Activated T-helper 1 cell treated with anti-CD3 and anti-CD28 coated beads, Interleukin-12 subunit alpha, Interleukin-12 subunit beta, Interleukin-2, Interleukin-4 antibody, amounts not matched to agents 30 ng/mL and 10 ng/mL and 1 ng/mL, durations not matched to agents 14 hours and 24 hours and 36 hours (primary cell): ENCODE measurements at regions not wholly inside any gene's neighbourhood (a gene's known extent, or its start where the extent isn't known, plus 50 kb on each side); places are given as distances from the start of the nearest gene placed in this dataset.

Experiments
- DNase-seq: peaks from one replicate; pipeline ENCODE4 v3.0.0; 2021; ENCODE audit warnings: low spot score
- H3K27ac Mint-ChIP-seq: one replicate; pipeline ENCODE4 v1.8.0; 2021; ENCODE audit warnings: mild to moderate bottlenecking, mixed read lengths
- H3K27me3 Mint-ChIP-seq: one replicate; pipeline ENCODE4 v1.8.0; 2022; ENCODE audit warnings: mild to moderate bottlenecking, moderate library complexity, mixed read lengths; ENCODE audit not compliant: insufficient read depth
- H3K36me3 Mint-ChIP-seq: one replicate; pipeline ENCODE4 v1.8.0; 2021; ENCODE audit warnings: low read depth, mixed read lengths
- H3K4me1 Mint-ChIP-seq: one replicate; pipeline ENCODE4 v1.8.0; 2021; ENCODE audit warnings: low read depth, mixed read lengths
- H3K4me3 Mint-ChIP-seq: one replicate; pipeline ENCODE4 v1.8.0; 2021; ENCODE audit warnings: mild to moderate bottlenecking, moderate library complexity, mixed read lengths
- H3K9me3 Mint-ChIP-seq: one replicate; pipeline ENCODE4 v1.8.0; 2021; ENCODE audit warnings: mixed read lengths
- intact Hi-C: fragments of 100-400 bp; cut with micrococcal nuclease; formaldehyde crosslinking; loops from one replicate; pipeline ENCODE4 v1.15.1; 2024

DNA sequence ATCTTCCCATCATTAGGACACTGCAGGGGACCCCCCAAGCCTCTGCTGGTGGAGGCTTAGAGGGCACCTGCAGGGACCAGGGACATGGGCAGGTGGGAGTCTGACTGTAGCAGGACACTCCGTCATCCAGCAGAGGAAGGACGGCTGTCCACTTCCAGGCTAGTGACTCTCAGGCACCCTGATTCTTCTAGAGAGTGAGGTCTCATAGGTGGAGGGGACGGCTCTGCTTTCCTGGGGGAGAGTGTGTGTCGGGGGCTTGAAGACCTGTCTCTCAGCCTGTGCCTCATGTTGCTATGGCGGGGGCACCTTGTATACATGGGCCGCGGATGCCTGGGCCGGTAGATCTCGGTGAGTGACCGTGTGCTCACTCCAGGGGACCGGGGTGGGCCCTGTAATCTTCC is 1116.6 kb downstream of the BRD1 start:
- Mint-ChIP-seq H3K4me1 (no peaks in the 10 kb centered on the region), H3K9me3 (peaks cover 4% of the 10 kb centered on the region), H3K4me3 (no peak overlapping the region), H3K27me3 (no peaks in the 10 kb centered on the region), H3K27ac (no peak overlapping the region), H3K36me3 (no peaks in the 10 kb centered on the region)
- no peak for DNase-seq
- intact Hi-C loops: no loop called here

- Mint-ChIP-seq H3K4me1 (no peaks in the 10 kb centered on the region), H3K27me3 (no peaks in the 10 kb centered on the region), H3K36me3 (no peaks in the 10 kb centered on the region), H3K4me3 (no peak overlapping the region), H3K9me3 (no peaks in the 10 kb centered on the region), H3K27ac (no peak overlapping the region)
- intact Hi-C loops: no loop called here
- DNase-seq: no peak
Measured at GRCh38 chr22:48710410-48710809, 1117.3 kb downstream of the BRD1 start.

GRCh38 chr22:48709976-48710375 is 1117.7 kb downstream of the BRD1 start:
- Mint-ChIP-seq H3K4me3 (no peak overlapping the region), H3K27me3 (no peaks in the 10 kb centered on the region)

DNA sequence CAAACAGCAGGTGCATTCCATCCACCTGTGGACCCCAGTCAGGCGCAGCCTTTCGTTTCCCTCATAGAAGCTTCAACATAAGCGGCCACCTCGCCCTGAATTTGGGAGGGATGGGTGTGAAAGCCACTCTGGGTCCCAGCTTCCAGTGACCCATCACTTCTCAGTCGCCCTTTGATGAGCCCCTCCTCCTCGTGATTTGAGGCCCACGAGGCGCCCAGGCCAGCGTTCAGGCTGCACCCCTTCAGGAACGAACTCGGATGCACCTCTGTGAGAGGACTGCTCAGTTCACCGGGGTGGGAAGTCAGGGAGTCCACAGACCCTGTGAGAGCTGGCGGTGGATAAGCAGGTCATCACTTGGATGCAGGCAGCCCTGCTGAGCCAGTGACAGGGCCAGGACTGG is 1118.2 kb downstream of the BRD1 start:
- Mint-ChIP-seq H3K27ac (no peak overlapping the region), H3K27me3 (no peaks in the 10 kb centered on the region), H3K36me3 (no peaks in the 10 kb centered on the region), H3K4me1 (no peaks in the 10 kb centered on the region), H3K4me3 (no peak overlapping the region), H3K9me3 (no peaks in the 10 kb centered on the region)
- intact Hi-C loops: no loop called here
- DNase-seq: no peak

More at GRCh38 chr22:48709976-48710375, 1117.7 kb downstream of the BRD1 start:
- Mint-ChIP-seq H3K36me3 (no peaks in the 10 kb centered on the region), H3K27ac (no peak overlapping the region), H3K9me3 (no peaks in the 10 kb centered on the region), H3K4me1 (no peaks in the 10 kb centered on the region)
- intact Hi-C loops: no loop called here
- DNase-seq: no peak

- intact Hi-C loops: no loop called here
- H3K9me3 Mint-ChIP-seq: no peaks in the 10 kb centered on the region
- H3K4me1 Mint-ChIP-seq: no peaks in the 10 kb centered on the region
- H3K27ac Mint-ChIP-seq: no peak overlapping the region
- no peak overlapping the region for H3K4me3 Mint-ChIP-seq
- no peaks in the 10 kb centered on the region for H3K27me3 Mint-ChIP-seq
- no peaks in the 10 kb centered on the region for H3K36me3 Mint-ChIP-seq
- no peak for DNase-seq
Measured at GRCh38 chr22:48708558-48709245, 1119.0 kb downstream of the BRD1 start.

GRCh38 chr22:48707763-48708557 is 1119.7 kb downstream of the BRD1 start:
- no peaks in the 10 kb centered on the region for H3K36me3 Mint-ChIP-seq
- H3K9me3 Mint-ChIP-seq: no peaks in the 10 kb centered on the region
- H3K4me3 Mint-ChIP-seq: no peak overlapping the region
- H3K27me3 Mint-ChIP-seq: no peaks in the 10 kb centered on the region
- intact Hi-C loops: no loop called here
- H3K4me1 Mint-ChIP-seq: no peaks in the 10 kb centered on the region
- no peak overlapping the region for H3K27ac Mint-ChIP-seq
- no peak for DNase-seq

GRCh38 chr22:48706934-48707762 is 1120.5 kb downstream of the BRD1 start:
- no peak overlapping the region for H3K4me3 Mint-ChIP-seq
- no peaks in the 10 kb centered on the region for H3K4me1 Mint-ChIP-seq
- intact Hi-C loops: no loop called here
- H3K9me3 Mint-ChIP-seq: no peaks in the 10 kb centered on the region
- no peaks in the 10 kb centered on the region for H3K36me3 Mint-ChIP-seq
- no peak overlapping the region for H3K27ac Mint-ChIP-seq
- DNase-seq: no peak
- H3K27me3 Mint-ChIP-seq: no peaks in the 10 kb centered on the region

DNA sequence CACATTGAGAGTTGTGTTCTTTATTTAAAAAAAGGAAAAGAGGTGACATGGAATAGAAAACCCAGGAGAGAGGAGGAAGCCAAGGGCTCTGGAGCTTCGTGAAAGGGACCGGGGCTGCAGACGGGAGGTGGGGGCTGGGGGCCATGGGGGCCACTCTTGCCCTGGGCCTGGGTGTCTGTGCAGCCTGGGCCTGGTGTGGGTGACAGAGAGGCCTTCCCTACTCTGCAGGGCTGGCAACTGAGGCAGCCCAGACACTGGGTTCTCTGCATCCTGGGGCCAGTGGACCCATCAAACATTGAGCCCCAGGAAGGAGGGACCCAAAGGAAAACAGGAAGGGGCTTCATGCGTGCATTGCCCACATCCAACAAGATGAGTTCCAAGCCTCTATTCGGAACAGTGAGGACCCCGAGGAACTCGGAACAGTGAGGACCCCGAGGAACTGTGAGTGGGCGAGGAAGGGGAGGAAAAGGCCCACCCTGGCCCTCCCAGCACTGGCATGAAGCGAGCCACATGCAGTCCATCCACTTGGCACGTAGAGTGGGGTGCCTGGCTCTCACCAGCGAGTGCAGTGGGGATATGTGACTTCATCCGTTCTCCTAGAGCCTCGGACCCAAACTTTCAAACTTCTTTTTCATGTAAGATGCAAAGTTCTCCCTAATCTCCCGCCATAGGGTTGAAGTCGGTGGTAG is 1121.6 kb downstream of the BRD1 start:
- intact Hi-C loops: no loop called here
- no peaks in the 10 kb centered on the region for H3K36me3 Mint-ChIP-seq

GRCh38 chr22:48705159-48705916 is 1122.3 kb downstream of the BRD1 start:
- no peak overlapping the region for H3K4me3 Mint-ChIP-seq
- H3K27me3 Mint-ChIP-seq: no peaks in the 10 kb centered on the region
- H3K9me3 Mint-ChIP-seq: no peaks in the 10 kb centered on the region
- no peaks in the 10 kb centered on the region for H3K4me1 Mint-ChIP-seq
- H3K27ac Mint-ChIP-seq: no peak overlapping the region
- no peak for DNase-seq
- intact Hi-C loops: no loop called here
- no peaks in the 10 kb centered on the region for H3K36me3 Mint-ChIP-seq

More for the DNA sequence above, 1121.6 kb downstream of the BRD1 start:
- Mint-ChIP-seq H3K9me3 (no peaks in the 10 kb centered on the region), H3K27me3 (no peaks in the 10 kb centered on the region), H3K4me1 (no peaks in the 10 kb centered on the region), H3K27ac (no peak overlapping the region), H3K4me3 (no peak overlapping the region)
- DNase-seq: no peak

DNA sequence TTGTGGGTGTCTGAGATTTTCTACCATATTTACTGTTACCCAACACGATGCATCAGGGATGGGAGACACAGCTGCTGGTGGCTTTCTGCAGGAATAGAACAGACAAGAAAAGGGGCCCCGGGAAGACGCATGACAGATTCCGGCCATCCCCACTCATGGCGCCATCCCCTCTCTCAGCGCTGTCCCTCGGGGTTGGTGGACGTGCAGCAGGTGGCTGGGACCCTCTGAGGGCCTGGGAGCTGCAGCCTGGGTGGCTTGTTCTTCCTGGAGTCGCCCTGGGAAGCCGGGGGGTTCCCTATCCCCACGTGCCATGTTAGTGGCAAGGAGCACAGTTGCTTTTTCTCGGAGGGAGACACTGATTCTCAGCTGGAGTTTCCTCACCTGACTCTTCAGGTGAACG is 1123.3 kb downstream of the BRD1 start:
- H3K4me3 Mint-ChIP-seq: no peak overlapping the region
- no peak overlapping the region for H3K27ac Mint-ChIP-seq
- intact Hi-C loops: no loop called here
- H3K9me3 Mint-ChIP-seq: no peaks in the 10 kb centered on the region
- no peaks in the 10 kb centered on the region for H3K4me1 Mint-ChIP-seq
- no peaks in the 10 kb centered on the region for H3K36me3 Mint-ChIP-seq
- no peak for DNase-seq
- no peaks in the 10 kb centered on the region for H3K27me3 Mint-ChIP-seq

DNA sequence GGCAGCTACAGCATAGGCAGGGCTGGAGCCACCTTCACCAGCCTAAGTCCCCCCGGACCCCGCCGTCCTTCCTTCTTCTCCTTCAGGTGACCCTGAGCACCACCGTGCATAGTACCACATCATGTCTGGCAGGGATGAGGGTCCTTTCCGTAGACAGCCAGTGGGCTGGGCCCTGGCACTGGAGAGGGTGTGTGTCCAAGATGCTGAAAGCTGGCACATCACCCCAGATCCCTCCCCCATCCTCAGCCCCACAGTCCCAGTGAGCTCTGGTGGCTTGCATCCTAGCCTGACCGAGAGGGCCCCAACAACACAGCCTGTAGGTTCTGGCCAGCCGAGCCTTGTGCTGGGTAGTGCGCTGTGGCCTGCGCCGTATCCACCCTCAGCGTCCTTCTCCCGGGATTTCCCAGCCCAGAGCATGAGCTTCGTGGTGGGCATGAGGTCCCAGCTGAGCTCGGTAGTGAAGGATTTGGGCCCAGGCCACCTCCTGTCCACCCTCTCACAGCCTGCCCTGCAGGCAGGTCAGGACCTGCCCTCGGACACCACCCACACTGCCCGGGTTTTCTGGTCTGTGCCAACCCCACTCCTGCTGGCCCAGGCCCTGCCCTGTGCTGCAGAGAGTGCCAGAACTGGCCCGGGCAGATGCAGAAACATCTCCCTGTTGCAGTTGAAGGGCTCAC is 1124.3 kb downstream of the BRD1 start:
- H3K4me1 Mint-ChIP-seq: no peaks in the 10 kb centered on the region
- no peaks in the 10 kb centered on the region for H3K27me3 Mint-ChIP-seq
- no peaks in the 10 kb centered on the region for H3K36me3 Mint-ChIP-seq
- H3K27ac Mint-ChIP-seq: no peak overlapping the region
- H3K9me3 Mint-ChIP-seq: no peaks in the 10 kb centered on the region
- no peak overlapping the region for H3K4me3 Mint-ChIP-seq
- no peak for DNase-seq
- intact Hi-C loops: no loop called here
